Embryonic facial prominence (tissue), 1 donor: ENCODE measurements at regions not wholly inside any gene's neighbourhood (a gene's known extent, or its start where the extent isn't known, plus 50 kb on each side); places are given as distances from the start of the nearest gene placed in this dataset.

Experiments
- DNase-seq: peaks from one replicate; pipeline ENCODE4 v3.0.0-alpha.2; 2016; ENCODE audit errors: extremely low spot score

DNA sequence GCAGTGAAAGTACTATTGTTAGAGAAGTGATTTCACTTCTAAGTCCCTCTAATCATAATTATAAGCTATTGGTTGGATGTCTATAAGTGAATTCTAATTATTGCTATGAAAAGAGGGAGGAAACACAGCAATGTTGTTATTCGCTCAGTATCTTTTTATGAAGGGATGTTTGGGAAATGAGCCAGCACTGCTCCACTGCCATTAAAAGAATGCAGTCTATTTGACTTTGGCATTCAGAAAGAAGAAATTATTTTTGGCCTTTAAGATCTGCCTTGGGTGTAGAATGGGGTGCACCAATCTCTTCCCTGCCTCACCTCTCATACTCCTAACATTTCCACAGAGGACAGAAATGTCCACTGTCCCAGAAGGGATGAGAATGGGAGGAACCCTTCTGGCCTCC is 332.0 kb downstream of the SPATA31D1 start:
- DNase-seq: no peak

DNA sequence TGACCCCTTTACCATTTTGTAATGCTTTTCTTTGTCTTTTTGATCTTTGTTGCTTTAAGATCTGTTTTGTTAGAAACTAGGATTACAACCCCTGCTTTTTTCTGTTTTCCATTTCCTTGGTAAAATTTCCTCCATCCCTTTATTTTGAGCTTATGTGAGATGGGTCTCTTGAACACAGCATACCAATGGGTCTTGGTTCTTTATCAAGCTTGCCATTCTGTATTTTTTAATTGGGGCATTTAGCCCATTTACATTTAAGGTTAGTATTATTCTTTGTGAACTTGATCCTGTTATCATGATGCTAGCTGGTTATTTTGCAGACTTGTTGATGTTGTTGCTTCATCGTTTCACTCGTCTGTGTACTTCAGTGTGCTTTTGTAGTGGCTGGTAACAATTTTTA is 337.3 kb downstream of the SPATA31D1 start:
- DNase-seq: no peak

- DNase-seq: no peak
These were observed 339.1 kb downstream of the SPATA31D1 start for GRCh38 chr9:82327641-82328040.

GRCh38 chr9:82331079-82331478 is 342.5 kb downstream of the SPATA31D1 start:
- DNase-seq: no peak

DNA sequence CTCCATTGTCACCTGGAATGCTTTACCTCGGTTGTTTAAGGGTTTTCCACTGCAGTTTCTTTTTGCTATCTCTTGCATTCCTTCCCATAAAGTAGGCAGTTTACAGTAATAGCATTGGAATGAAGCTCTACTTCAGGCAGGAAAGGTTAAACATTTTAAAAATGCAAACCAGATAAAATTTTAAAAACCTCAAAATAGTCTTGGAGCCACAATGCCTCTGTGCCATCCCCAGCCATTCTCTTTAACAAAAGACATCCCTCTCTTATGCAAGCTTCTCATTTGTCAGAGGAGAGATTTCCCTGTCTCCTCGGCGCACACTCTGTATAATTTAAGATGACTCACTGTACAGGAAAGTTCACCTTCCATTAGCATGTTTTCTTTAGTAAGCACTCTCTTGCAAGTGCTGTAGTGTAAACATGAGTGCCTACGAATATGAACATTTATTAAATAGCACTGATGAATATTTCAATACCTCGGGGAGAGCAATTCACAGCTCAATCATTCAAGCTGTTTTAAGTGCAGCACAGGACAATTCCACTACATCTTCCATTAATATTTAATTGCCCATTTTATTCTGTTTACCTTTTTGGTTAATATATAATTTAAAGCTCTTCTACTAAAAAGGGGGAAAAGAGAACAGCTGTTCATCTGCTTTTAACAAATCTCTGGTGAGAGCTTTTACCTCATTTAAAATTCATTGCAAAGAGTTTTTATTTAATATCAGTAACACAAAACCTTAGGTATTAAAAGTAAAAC is 343.6 kb downstream of the SPATA31D1 start:
- no peak for DNase-seq

- no peak for DNase-seq
These were observed 344.2 kb downstream of the SPATA31D1 start for GRCh38 chr9:82332774-82333152.

DNA sequence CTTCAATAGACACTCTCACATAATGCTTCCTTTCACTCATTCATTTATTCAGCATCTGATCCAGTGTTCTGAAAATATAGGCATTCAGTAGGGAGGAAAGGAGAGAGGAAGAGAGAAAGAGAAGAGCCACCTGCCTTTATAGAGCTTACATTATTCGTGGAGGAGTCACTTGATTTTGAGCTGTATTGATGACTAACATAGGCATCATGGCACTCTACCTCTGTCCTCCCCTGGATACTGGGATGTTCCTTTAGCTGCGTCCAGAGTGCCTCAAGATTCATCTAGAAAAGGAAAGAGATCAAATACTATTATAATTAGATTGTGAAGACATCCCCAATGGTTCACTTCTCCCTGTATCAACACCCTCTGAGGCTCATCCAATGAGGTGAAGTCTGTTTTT is 345.1 kb downstream of the SPATA31D1 start:
- no peak for DNase-seq

DNA sequence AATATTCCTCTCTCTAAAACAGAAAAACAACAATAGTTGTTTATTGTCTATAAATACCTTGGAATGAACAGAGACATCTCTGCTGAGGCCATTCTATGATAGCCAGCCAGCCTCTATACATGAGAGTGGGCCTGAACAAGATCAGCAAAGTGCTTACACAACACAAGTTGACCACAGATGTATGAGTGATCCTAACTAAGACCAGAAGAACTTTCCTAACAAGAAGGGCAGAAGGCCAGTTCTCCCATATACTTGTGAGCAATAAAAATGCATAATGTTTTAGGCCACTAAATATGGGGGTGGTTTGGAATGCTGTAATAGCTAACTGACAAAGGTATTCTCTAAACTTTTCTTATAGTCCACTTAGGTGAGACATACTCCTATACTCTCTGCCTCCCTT is 345.7 kb downstream of the SPATA31D1 start:
- DNase-seq: no peak

DNA sequence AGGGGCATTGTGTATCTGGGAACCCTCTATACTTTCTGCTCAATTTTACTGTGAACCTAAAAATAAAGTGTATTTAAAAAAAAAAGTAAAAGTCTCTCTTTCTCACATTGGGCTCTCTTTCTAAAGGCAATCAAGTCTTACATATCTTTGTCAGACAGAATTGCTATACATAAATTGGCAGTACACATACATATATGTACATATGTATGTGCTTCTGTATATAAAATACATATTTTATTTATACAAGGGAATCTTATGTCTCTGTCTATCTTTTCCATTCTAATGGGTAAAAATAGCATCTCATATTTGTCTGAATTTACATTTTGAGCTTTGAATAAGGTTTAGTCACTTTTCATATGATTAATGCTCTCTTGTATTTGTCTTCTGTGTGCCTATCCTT is 348.8 kb downstream of the SPATA31D1 start:
- no peak for DNase-seq

DNA sequence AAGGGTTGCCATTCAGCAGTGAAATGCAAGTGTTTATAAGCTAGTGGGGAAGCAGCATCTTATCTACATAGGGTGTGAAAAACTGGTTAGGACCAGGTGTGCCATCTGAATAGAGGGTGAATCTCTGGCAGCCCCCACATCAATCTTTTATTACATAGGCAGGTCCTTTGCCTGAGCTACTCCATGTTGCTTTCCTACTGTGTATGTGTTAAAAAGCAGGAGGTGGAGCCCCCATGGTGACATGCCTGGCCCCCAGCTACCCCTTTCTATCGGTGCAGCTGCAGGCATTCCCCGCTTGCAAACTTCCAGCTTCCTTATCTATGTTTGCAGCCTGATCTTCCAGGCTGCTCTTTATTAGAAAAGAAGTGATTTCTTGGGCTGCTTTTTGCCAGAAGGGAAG is 353.5 kb downstream of the SPATA31D1 start:
- DNase-seq: no peak

DNA sequence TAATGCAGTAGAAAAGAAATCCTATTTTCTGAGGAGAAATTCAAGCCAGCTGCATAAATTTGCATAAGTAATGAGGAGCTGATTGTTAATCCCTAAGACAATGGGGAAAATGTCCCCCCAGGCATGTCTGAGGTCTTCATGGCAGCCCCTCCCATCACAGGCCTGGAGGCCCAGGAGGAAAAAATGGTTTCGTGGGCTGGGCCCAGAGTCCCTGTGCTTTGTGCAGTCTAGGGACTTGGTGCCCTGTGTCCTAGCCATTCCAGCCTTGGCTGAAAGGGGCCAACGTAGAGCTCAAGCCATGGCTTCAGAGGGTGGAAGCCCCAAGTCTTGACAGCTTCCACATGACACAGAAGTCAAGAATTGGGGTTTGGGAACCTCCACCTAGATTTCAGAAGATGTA is 357.5 kb downstream of the SPATA31D1 start:
- no peak for DNase-seq

- DNase-seq: no peak
These were observed 365.2 kb downstream of the SPATA31D1 start for GRCh38 chr9:82353631-82354278.

- DNase-seq: no peak
These were observed 365.7 kb downstream of the SPATA31D1 start for GRCh38 chr9:82354279-82354659.

DNA sequence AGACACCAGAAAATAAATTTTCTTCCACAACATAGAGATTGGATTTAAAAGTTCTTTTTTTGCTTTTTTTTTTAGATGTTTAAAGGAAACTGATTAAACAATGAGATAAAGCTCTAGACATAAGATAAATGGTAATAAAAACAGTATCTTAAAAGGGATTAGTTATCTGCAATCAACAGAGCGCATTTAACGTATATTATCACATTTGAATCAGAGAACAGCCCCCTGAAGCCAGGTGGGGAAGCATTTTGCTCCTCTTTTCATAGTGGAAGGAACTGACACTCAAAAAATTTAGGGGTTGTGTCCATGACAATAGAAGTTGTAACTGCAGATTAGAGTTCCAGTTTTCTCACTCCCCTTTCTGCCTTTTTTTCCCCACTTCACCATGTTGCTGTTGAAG is 367.6 kb downstream of the SPATA31D1 start:
- no peak for DNase-seq

- DNase-seq: no peak
These were observed 368.3 kb downstream of the SPATA31D1 start for GRCh38 chr9:82356871-82357270.

GRCh38 chr9:82363198-82363597 is 374.6 kb downstream of the SPATA31D1 start:
- DNase-seq: no peak

- no peak for DNase-seq
These were observed 375.1 kb downstream of the SPATA31D1 start for GRCh38 chr9:82363682-82364081.

GRCh38 chr9:82367016-82367415 is 378.4 kb downstream of the SPATA31D1 start:
- no peak for DNase-seq

DNA sequence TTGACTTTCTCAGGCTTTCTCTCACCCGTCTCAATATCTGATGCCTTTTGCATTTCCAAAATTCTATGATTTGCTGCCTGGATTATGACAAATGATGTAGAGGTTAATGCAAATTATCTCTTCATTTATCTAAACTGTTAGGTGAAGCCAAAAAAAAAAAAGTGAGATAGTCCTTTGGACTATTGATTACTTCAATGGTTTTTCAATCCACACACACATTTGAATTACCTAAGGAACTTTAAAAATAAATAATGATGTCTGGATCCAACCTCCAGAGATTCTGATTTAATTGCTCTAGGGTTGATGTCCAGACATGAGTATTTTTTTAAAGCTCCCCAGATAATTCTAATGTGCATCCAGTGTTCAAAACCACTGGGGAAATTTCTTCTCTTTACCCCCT is 379.4 kb downstream of the SPATA31D1 start:
- no peak for DNase-seq

GRCh38 chr9:82369251-82369945 is 380.8 kb downstream of the SPATA31D1 start:
- no peak for DNase-seq

DNA sequence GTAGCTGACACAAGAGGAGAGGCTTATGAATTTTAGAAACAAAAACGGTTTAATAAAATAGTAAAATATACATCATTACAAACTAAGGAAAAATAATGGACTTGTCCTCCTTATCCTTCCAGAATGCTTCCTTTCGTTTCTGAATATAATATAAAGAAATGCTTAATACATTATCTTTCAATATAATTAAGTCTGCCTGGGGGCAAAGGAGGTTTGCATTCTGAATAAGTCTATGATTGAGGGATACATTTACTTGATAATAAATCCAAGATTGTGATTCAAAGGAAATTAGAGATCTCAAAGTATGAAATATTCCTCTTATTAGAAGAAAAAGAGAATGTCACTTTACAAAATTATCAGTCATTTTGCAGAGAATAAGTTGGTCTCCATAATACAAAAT is 386.5 kb downstream of the SPATA31D1 start:
- DNase-seq: no peak

DNA sequence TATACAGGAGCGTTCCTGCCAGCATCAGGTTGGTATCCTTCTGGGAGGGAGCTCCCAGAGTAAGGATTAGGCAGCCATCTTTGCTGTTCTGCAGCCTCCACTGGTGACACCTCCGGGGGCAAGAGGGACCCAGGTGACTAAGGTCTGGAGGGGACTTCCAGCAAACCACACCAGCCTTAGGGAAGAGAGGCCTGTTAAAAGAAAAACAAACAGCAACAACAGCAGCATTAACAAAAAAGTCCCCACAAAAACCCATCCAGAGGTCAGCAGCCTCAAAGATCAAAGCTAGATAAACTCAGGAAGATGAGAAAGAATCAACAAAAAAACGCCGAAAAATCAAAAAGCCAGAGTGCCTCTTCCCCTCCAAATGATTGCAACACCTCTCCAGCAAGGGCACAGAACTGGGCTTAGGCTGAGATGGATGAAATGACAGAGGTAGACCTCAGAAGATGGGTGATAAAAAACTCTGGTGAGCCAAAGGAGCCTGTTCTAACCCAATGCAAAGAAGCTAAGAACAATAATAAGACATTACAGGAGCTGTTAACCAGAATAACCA is 388.2 kb downstream of the SPATA31D1 start:
- no peak for DNase-seq
